SK-N-MC (cell line): ENCODE measurements at regions not wholly inside any gene's neighbourhood (a gene's known extent, or its start where the extent isn't known, plus 50 kb on each side); places are given as distances from the start of the nearest gene placed in this dataset.

ENCODE experiments used
- DNase-seq: peaks from one replicate; pipeline ENCODE4 v3.0.0-alpha.2; 2011; ENCODE audit warnings: low read depth, low spot score
- H3K27ac ChIP-seq: fragments of 200-600 bp; sonication (generic); 2 replicates; pipeline ENCODE4 v1.5.1; 2016; ENCODE audit warnings: mixed run types
- H3K36me3 ChIP-seq: fragments of 200-600 bp; sonication (generic); 2 replicates; pipeline ENCODE4 v1.6.1; 2017; ENCODE audit warnings: antibody characterized with exemption, low read length, mixed read lengths; ENCODE audit not compliant: insufficient read depth
- H3K4me3 ChIP-seq: fragments of 200-600 bp; sonication (generic); 2 replicates; pipeline ENCODE4 v1.5.1; 2016
- H3K9ac ChIP-seq: fragments of 200-600 bp; sonication (generic); 2 replicates; pipeline ENCODE4 v1.8.0; 2017; ENCODE audit warnings: mixed run types, mixed read lengths; ENCODE audit not compliant: insufficient read length
- H3K9me3 ChIP-seq: fragments of 200-600 bp; sonication (generic); 2 replicates; pipeline ENCODE4 v1.6.1; 2017; ENCODE audit warnings: low read depth, mild to moderate bottlenecking, antibody characterized with exemption, low read length, moderate library complexity, mixed read lengths
- EZH2 ChIP-seq: fragments of 200-600 bp; sonication (generic); IDR thresholded peaks from one replicate; pipeline ENCODE4 v1.6.1; 2017; ENCODE audit warnings: antibody characterized with exemption
- FOXP2 ChIP-seq: optimal IDR thresholded peaks from 2 replicates; pipeline ENCODE3; 2011; ENCODE audit warnings: mild to moderate bottlenecking, moderate library complexity; ENCODE audit not compliant: insufficient read depth; ENCODE audit errors: extremely low read length, control extremely low read depth
- POLR2AphosphoS5 ChIP-seq: IDR thresholded peaks from 2 replicates; pipeline ENCODE4 v1.6.1; 2012; ENCODE audit warnings: mild to moderate bottlenecking, low read depth, low read length, borderline replicate concordance

- Histone ChIP-seq H3K9ac (no peak overlapping the region), H3K4me3 (no peak overlapping the region), H3K36me3 (no peaks in the 10 kb centered on the region), H3K27ac (no peak overlapping the region), H3K9me3 (no peaks in the 10 kb centered on the region)
- DNase-seq, result no peak
- TF ChIP-seq EZH2, result no peak
- TF ChIP-seq FOXP2, result no peak
- TF ChIP-seq POLR2AphosphoS5, result no peak
Measured at GRCh38 chr6:6796818-6797217, 208.3 kb downstream of the LY86 start.

GRCh38 chr6:6798448-6798860 is 209.9 kb downstream of the LY86 start:
- no peaks in the 10 kb centered on the region for H3K9me3 ChIP-seq
- no peak for DNase-seq
- H3K27ac ChIP-seq, result no peak overlapping the region
- H3K9ac ChIP-seq, result no peak overlapping the region
- no peaks in the 10 kb centered on the region for H3K36me3 ChIP-seq
- TF ChIP-seq FOXP2, result no peak
- no peak for TF ChIP-seq EZH2
- no peak for TF ChIP-seq POLR2AphosphoS5
- no peak overlapping the region for H3K4me3 ChIP-seq

- no peak overlapping the region for H3K9ac ChIP-seq
- TF ChIP-seq EZH2 (no peak), POLR2AphosphoS5 (no peak), FOXP2 (no peak)
- H3K9me3 ChIP-seq, result no peaks in the 10 kb centered on the region
- H3K36me3 ChIP-seq, result no peaks in the 10 kb centered on the region
- no peak overlapping the region for H3K27ac ChIP-seq
- H3K4me3 ChIP-seq, result no peak overlapping the region
- DNase-seq, result no peak
Measured at GRCh38 chr6:6801005-6801335, 212.4 kb downstream of the LY86 start.

GRCh38 chr6:6801635-6802218 is 213.2 kb downstream of the LY86 start:
- H3K9ac ChIP-seq, result no peak overlapping the region
- DNase-seq, result no peak
- TF ChIP-seq POLR2AphosphoS5 (no peak), EZH2 (no peak), FOXP2 (no peak)
- H3K9me3 ChIP-seq, result no peaks in the 10 kb centered on the region
- no peaks in the 10 kb centered on the region for H3K36me3 ChIP-seq
- H3K4me3 ChIP-seq, result no peak overlapping the region
- no peak overlapping the region for H3K27ac ChIP-seq

GRCh38 chr6:6803180-6803977 is 214.9 kb downstream of the LY86 start:
- H3K27ac ChIP-seq, result no peak overlapping the region
- no peaks in the 10 kb centered on the region for H3K36me3 ChIP-seq
- TF ChIP-seq FOXP2 (no peak), EZH2 (no peak), POLR2AphosphoS5 (no peak)
- H3K4me3 ChIP-seq, result no peak overlapping the region
- DNase-seq, result no peak
- H3K9ac ChIP-seq, result no peak overlapping the region
- no peaks in the 10 kb centered on the region for H3K9me3 ChIP-seq

GRCh38 chr6:6804843-6805615 is 216.5 kb downstream of the LY86 start:
- no peak overlapping the region for H3K27ac ChIP-seq
- TF ChIP-seq POLR2AphosphoS5 (no peak), EZH2 (no peak), FOXP2 (no peak)
- no peak overlapping the region for H3K9ac ChIP-seq
- H3K9me3 ChIP-seq, result no peaks in the 10 kb centered on the region
- H3K36me3 ChIP-seq, result no peaks in the 10 kb centered on the region
- no peak for DNase-seq
- no peak overlapping the region for H3K4me3 ChIP-seq

- TF ChIP-seq FOXP2 (no peak), EZH2 (no peak), POLR2AphosphoS5 (no peak)
- Histone ChIP-seq H3K27ac (no peak overlapping the region), H3K9ac (no peak overlapping the region), H3K36me3 (no peaks in the 10 kb centered on the region), H3K4me3 (no peak overlapping the region), H3K9me3 (no peaks in the 10 kb centered on the region)
- no peak for DNase-seq
Measured at GRCh38 chr6:6806844-6807518, 218.5 kb downstream of the LY86 start.

GRCh38 chr6:6808343-6808742 is 219.8 kb downstream of the LY86 start:
- no peak for TF ChIP-seq EZH2
- no peak for TF ChIP-seq POLR2AphosphoS5
- TF ChIP-seq FOXP2, result no peak

GRCh38 chr6:6808915-6809314 is 220.4 kb downstream of the LY86 start:
- no peak overlapping the region for H3K27ac ChIP-seq
- no peak for TF ChIP-seq POLR2AphosphoS5
- TF ChIP-seq FOXP2, result no peak
- no peak for TF ChIP-seq EZH2
- H3K9me3 ChIP-seq, result no peaks in the 10 kb centered on the region
- no peak for DNase-seq
- no peaks in the 10 kb centered on the region for H3K36me3 ChIP-seq
- H3K9ac ChIP-seq, result no peak overlapping the region
- no peak overlapping the region for H3K4me3 ChIP-seq

More at GRCh38 chr6:6808343-6808742, 219.8 kb downstream of the LY86 start:
- Histone ChIP-seq H3K27ac (no peak overlapping the region), H3K4me3 (no peak overlapping the region), H3K36me3 (no peaks in the 10 kb centered on the region), H3K9me3 (no peaks in the 10 kb centered on the region), H3K9ac (no peak overlapping the region)
- no peak for DNase-seq
